ENCODE measurements at regions not wholly inside any gene's neighbourhood (a gene's known extent, or its start where the extent isn't known, plus 50 kb on each side); places are given as distances from the start of the nearest gene placed in this dataset.

DNA sequence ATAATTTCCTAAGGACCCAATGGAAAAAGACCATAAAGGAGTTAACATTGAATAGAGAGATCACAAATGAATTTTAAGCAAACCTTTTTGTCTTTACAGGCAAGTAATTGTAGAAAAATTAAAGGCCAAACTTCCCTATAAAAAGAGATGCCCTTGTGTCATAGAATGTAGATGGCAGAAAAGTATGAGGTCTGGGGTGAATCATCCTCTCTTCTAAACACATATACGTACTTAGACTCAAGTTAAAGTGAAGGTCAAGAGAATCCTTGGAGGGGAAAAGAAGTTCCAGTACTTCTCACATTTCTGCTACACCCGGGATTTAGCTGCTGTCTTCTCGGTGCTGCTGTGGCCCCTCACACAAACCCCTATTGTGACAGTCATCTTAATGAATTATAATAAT is 116.2 kb upstream of the ARID2 start:
- H3K4me1 ChIP-seq (ENCODE audit: control insufficient read depth in 5 of 5, insufficient read depth in 5 of 5, low read length in 5 of 5), result peaks cover 0 to 3% (median 0%) of the 10 kb centered on the region in 5 donors
- H3K4me3 ChIP-seq, result no peak overlapping the region
- no peaks in the 10 kb centered on the region for H3K36me3 ChIP-seq (ENCODE audit: control insufficient read depth in 4 of 4, insufficient read depth in 4 of 4, low read length in 4 of 4)
- DNase-seq, result no peak
- WGBS, 2 donors, result 87 to 90% methylated on average over 3 of the region's 3 CpGs
- no peaks in the 10 kb centered on the region for H3K9me3 ChIP-seq (ENCODE audit: control insufficient read depth in 4 of 4, insufficient read depth in 3 of 4, low read length in 3 of 4)
- ATAC-seq (ENCODE audit: insufficient read depth, low FRiP score), result no peak
- TF ChIP-seq, protein P1, sequence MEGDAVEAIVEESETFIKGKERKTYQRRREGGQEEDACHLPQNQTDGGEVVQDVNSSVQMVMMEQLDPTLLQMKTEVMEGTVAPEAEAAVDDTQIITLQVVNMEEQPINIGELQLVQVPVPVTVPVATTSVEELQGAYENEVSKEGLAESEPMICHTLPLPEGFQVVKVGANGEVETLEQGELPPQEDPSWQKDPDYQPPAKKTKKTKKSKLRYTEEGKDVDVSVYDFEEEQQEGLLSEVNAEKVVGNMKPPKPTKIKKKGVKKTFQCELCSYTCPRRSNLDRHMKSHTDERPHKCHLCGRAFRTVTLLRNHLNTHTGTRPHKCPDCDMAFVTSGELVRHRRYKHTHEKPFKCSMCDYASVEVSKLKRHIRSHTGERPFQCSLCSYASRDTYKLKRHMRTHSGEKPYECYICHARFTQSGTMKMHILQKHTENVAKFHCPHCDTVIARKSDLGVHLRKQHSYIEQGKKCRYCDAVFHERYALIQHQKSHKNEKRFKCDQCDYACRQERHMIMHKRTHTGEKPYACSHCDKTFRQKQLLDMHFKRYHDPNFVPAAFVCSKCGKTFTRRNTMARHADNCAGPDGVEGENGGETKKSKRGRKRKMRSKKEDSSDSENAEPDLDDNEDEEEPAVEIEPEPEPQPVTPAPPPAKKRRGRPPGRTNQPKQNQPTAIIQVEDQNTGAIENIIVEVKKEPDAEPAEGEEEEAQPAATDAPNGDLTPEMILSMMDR (IDR thresholded peaks at IDR 0.05; ENCODE audit: control extremely low read depth, extremely low read depth), result no peak
- H3K27me3 ChIP-seq (ENCODE audit: control insufficient read depth in 3 of 3, insufficient read depth in 3 of 3, low read length in 2 of 3), result peaks cover 0 to 4% (median 0%) of the 10 kb centered on the region in 3 donors
- H3K9ac ChIP-seq (ENCODE audit: insufficient read depth in 1 of 2, low read length in 2 of 2), result no peak overlapping the region
- no peak overlapping the region for H3K27ac ChIP-seq (ENCODE audit: low read depth in 1 of 2, low read length in 1 of 2)

DNA sequence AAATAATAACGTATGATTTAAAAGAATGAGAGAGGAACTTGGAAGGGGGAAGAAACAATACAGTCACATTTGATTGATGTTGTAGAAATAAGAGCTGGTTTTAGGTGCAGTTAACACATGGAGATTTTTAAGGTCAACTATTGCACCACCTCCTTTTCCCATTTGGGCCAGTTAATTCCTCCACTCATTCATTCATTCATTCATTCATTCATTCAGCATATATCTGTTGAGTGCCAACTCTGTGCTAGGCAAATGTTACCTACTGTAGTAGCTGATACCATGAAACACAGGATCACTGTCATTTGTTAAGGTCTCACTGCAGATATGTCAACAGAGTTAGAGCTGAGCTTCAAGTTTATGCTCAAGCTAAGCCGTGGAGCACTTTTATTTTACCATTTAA is 115.7 kb upstream of the ARID2 start:
- Histone ChIP-seq H3K9ac (ENCODE audit: insufficient read depth in 1 of 2, low read length in 2 of 2) (no peak overlapping the region), H3K4me1 (ENCODE audit: control insufficient read depth in 5 of 5, insufficient read depth in 5 of 5, low read length in 5 of 5) (peaks cover 0 to 3% (median 0%) of the 10 kb centered on the region in 5 donors), H3K4me3 (no peak overlapping the region), H3K36me3 (ENCODE audit: control insufficient read depth in 4 of 4, insufficient read depth in 4 of 4, low read length in 4 of 4) (no peaks in the 10 kb centered on the region), H3K27me3 (ENCODE audit: control insufficient read depth in 3 of 3, insufficient read depth in 3 of 3, low read length in 2 of 3) (peaks cover 0 to 4% (median 0%) of the 10 kb centered on the region in 3 donors), H3K27ac (ENCODE audit: low read depth in 1 of 2, low read length in 1 of 2) (no peak overlapping the region), H3K9me3 (ENCODE audit: control insufficient read depth in 4 of 4, insufficient read depth in 3 of 4, low read length in 3 of 4) (no peaks in the 10 kb centered on the region)
- DNase-seq, result no peak
- no peak for ATAC-seq (ENCODE audit: insufficient read depth, low FRiP score)
- TF ChIP-seq, protein P1 (IDR thresholded peaks at IDR 0.05; ENCODE audit: control extremely low read depth, extremely low read depth), result no peak
- 66 to 70% methylated on average over 2 of the region's 2 CpGs for whole genome bisulfite sequencing, 2 donors

DNA sequence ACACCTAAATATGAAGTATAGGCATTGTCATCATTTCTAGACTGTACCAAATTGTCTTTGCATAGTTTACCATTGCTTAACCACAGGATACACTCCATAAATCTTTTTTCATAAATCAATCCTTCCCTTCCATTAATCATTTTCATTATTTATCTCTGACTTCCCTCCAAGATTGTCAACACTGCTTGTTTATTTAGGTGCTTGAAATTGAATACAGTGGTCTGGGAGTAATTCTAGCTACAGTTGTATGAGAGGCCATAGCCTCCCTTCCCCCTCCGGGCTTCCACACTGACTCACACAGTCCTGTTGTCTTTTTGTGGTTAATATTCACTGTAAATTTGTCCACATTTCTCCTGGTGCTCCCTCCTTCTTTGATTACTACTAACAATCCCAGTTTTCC is 114.2 kb upstream of the ARID2 start:
- TF ChIP-seq, protein P1 (IDR thresholded peaks at IDR 0.05; ENCODE audit: control extremely low read depth, extremely low read depth), result no peak
- WGBS, 2 donors, result 33 to 43% methylated on average over 1 of the region's 1 CpG
- no peak overlapping the region for H3K27ac ChIP-seq (ENCODE audit: low read depth in 1 of 2, low read length in 1 of 2)
- peaks cover 0 to 4% (median 0%) of the 10 kb centered on the region in 3 donors for H3K27me3 ChIP-seq (ENCODE audit: control insufficient read depth in 3 of 3, insufficient read depth in 3 of 3, low read length in 2 of 3)
- DNase-seq, result no peak
- peaks cover 0 to 3% (median 0%) of the 10 kb centered on the region in 5 donors for H3K4me1 ChIP-seq (ENCODE audit: control insufficient read depth in 5 of 5, insufficient read depth in 5 of 5, low read length in 5 of 5)
- H3K36me3 ChIP-seq (ENCODE audit: control insufficient read depth in 4 of 4, insufficient read depth in 4 of 4, low read length in 4 of 4), result no peaks in the 10 kb centered on the region
- H3K9me3 ChIP-seq (ENCODE audit: control insufficient read depth in 4 of 4, insufficient read depth in 3 of 4, low read length in 3 of 4), result no peaks in the 10 kb centered on the region
- no peak overlapping the region for H3K9ac ChIP-seq (ENCODE audit: insufficient read depth in 1 of 2, low read length in 2 of 2)
- no peak overlapping the region for H3K4me3 ChIP-seq
- no peak for ATAC-seq (ENCODE audit: insufficient read depth, low FRiP score)

DNA sequence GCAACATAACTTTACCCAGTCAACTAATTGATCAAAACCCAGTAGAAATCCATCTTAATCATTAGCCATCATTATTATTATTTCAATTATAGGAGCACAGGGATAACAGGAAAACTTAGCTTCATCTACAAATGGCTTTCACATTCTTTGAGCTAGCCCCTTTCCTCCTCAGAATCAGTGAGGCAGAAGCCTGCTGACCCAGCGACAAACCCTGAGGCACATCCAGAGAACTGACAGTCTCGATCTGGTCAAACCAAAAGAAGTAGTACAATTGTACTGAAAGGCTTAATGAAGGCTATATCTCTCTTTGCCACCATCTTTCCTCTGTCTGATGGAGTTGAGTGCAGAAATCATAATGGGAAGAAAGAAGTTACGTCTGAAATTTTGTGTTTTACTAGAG is 109.8 kb upstream of the ARID2 start:
- H3K9ac ChIP-seq (ENCODE audit: insufficient read depth in 1 of 2, low read length in 2 of 2), result no peak overlapping the region
- no peaks in the 10 kb centered on the region for H3K4me1 ChIP-seq (ENCODE audit: control insufficient read depth in 5 of 5, insufficient read depth in 5 of 5, low read length in 5 of 5)
- 95 to 97% methylated on average over 3 of the region's 3 CpGs for WGBS, 2 donors
- H3K4me3 ChIP-seq, result no peak overlapping the region
- no peak for DNase-seq
- no peaks in the 10 kb centered on the region for H3K27me3 ChIP-seq (ENCODE audit: control insufficient read depth in 3 of 3, insufficient read depth in 3 of 3, low read length in 2 of 3)
- no peak for ATAC-seq (ENCODE audit: insufficient read depth, low FRiP score)
- no peaks in the 10 kb centered on the region for H3K36me3 ChIP-seq (ENCODE audit: control insufficient read depth in 4 of 4, insufficient read depth in 4 of 4, low read length in 4 of 4)
- peaks cover 0 to 4% (median 0%) of the 10 kb centered on the region in 4 donors for H3K9me3 ChIP-seq (ENCODE audit: control insufficient read depth in 4 of 4, insufficient read depth in 3 of 4, low read length in 3 of 4)
- no peak overlapping the region for H3K27ac ChIP-seq (ENCODE audit: low read depth in 1 of 2, low read length in 1 of 2)
- TF ChIP-seq, protein P1 (IDR thresholded peaks at IDR 0.05; ENCODE audit: control extremely low read depth, extremely low read depth), result no peak
